ENCODE measurements at regions not wholly inside any gene's neighbourhood (a gene's known extent, or its start where the extent isn't known, plus 50 kb on each side); places are given as distances from the start of the nearest gene placed in this dataset.

DNA sequence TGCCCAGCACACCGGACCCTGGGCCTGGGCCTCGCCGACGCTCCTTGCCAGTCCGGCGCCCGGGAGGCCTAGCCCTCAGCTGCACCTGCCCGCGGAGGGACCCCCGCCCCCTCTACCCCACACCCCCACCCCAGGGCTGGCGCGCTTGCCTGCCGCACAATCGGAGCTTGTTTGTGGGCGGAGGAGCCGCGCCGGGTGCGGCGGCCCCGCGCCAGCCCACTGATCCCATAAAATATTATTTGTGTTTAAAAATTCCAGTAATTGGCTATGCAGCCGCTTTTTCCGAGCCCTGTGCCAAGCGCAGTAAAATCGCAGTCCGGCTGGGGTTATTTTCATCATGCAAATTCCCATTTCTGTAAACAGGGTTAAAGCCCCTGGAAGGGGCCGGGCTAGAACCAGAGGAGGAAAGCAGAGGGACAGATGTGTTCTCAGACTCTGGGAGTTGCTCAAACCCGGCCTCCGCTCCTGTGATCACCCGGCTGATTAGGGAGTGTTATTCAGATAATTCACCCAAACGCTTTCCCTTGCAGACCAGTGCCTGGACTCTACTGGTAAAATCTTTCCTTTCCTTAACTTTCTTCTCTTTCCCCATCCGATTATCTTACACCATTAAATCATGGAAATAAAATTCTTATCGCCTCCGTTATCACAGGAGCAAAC, 93.1 kb downstream of the NCR2 start:
- TF ChIP-seq, protein P1, sequence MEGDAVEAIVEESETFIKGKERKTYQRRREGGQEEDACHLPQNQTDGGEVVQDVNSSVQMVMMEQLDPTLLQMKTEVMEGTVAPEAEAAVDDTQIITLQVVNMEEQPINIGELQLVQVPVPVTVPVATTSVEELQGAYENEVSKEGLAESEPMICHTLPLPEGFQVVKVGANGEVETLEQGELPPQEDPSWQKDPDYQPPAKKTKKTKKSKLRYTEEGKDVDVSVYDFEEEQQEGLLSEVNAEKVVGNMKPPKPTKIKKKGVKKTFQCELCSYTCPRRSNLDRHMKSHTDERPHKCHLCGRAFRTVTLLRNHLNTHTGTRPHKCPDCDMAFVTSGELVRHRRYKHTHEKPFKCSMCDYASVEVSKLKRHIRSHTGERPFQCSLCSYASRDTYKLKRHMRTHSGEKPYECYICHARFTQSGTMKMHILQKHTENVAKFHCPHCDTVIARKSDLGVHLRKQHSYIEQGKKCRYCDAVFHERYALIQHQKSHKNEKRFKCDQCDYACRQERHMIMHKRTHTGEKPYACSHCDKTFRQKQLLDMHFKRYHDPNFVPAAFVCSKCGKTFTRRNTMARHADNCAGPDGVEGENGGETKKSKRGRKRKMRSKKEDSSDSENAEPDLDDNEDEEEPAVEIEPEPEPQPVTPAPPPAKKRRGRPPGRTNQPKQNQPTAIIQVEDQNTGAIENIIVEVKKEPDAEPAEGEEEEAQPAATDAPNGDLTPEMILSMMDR (IDR thresholded peaks at IDR 0.05) = no peak
- TF ChIP-seq TCF7L2 (IDR thresholded peaks at IDR 0.05; ENCODE audit: low read depth, low read length) (no peak), SIN3A (IDR thresholded peaks at IDR 0.05; ENCODE audit: borderline replicate concordance, insufficient read depth, low read depth, low read length) (no peak), POLR2AphosphoS5 (IDR thresholded peaks at IDR 0.05; ENCODE audit: low read depth, low read length) (no peak)
- TF ChIP-seq, protein P2, sequence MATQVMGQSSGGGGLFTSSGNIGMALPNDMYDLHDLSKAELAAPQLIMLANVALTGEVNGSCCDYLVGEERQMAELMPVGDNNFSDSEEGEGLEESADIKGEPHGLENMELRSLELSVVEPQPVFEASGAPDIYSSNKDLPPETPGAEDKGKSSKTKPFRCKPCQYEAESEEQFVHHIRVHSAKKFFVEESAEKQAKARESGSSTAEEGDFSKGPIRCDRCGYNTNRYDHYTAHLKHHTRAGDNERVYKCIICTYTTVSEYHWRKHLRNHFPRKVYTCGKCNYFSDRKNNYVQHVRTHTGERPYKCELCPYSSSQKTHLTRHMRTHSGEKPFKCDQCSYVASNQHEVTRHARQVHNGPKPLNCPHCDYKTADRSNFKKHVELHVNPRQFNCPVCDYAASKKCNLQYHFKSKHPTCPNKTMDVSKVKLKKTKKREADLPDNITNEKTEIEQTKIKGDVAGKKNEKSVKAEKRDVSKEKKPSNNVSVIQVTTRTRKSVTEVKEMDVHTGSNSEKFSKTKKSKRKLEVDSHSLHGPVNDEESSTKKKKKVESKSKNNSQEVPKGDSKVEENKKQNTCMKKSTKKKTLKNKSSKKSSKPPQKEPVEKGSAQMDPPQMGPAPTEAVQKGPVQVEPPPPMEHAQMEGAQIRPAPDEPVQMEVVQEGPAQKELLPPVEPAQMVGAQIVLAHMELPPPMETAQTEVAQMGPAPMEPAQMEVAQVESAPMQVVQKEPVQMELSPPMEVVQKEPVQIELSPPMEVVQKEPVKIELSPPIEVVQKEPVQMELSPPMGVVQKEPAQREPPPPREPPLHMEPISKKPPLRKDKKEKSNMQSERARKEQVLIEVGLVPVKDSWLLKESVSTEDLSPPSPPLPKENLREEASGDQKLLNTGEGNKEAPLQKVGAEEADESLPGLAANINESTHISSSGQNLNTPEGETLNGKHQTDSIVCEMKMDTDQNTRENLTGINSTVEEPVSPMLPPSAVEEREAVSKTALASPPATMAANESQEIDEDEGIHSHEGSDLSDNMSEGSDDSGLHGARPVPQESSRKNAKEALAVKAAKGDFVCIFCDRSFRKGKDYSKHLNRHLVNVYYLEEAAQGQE (IDR thresholded peaks at IDR 0.05; ENCODE audit: insufficient read depth in 1 of 2, low read depth in 2 of 2, low read length in 1 of 2) = no peak
- no peaks in the 10 kb centered on the region for H3K36me3 ChIP-seq (ENCODE audit: control insufficient read depth, insufficient read depth, low read length)
- intact Hi-C loops (cut with micrococcal nuclease; ENCODE audit: unreplicated experiment) = loop anchor here (5.0 to 10.0 kb wide), 2 partner anchors 119 to 256 kb away; partner anchors contain the start of gene FOXP4
- H3K27ac ChIP-seq (ENCODE audit: low read length) = no peak overlapping the region
- peaks cover 17% of the 10 kb centered on the region for H3K4me1 ChIP-seq (ENCODE audit: control insufficient read depth, insufficient read depth, low read length)
- no TSS peak for BruUV-seq (replicated peaks)
- in situ Hi-C loops (cut with HindIII; ENCODE audit: low pct_unique_long_range_greater_than_20kb, low sequenced_read_pairs) = no loop called here
- POLR2A ChIA-PET = no interaction called here
- DNase-seq (ENCODE audit: low read depth, low spot score) (no peak), ATAC-seq (no peak)
- peak overlapping the region; percentile 38 to 47 for H3K4me3 ChIP-seq (ENCODE audit: low read depth in 2 of 2, low read length in 2 of 2)
- peaks cover 12% of the 10 kb centered on the region for H3K27me3 ChIP-seq (ENCODE audit: control insufficient read depth, insufficient read depth, low read length)
- CTCF ChIA-PET = no interaction called here
- no peaks in the 10 kb centered on the region for H3K9me3 ChIP-seq (ENCODE audit: control insufficient read depth, insufficient read depth, low read depth, low read length)

GRCh38 chr6:41428996-41429421, 93.6 kb downstream of the NCR2 start:
- intact Hi-C loops (cut with micrococcal nuclease; ENCODE audit: unreplicated experiment) (loop anchor here (5.0 to 10.0 kb wide), 2 partner anchors 118 to 256 kb away; partner anchors contain the start of gene FOXP4), in situ Hi-C loops (cut with HindIII; ENCODE audit: low pct_unique_long_range_greater_than_20kb, low sequenced_read_pairs) (no loop called here)
- ChIA-PET POLR2A (interaction anchor here (0.6 kb wide), 1 partner anchor 21 kb away, joined by 7 read pairs; no protein-coding TSS in a partner anchor), CTCF (no interaction called here)
- Histone ChIP-seq H3K27me3 (ENCODE audit: control insufficient read depth, insufficient read depth, low read length) (peaks cover 12% of the 10 kb centered on the region), H3K9me3 (ENCODE audit: control insufficient read depth, insufficient read depth, low read depth, low read length) (no peaks in the 10 kb centered on the region), H3K27ac (ENCODE audit: low read length) (no peak overlapping the region), H3K36me3 (ENCODE audit: control insufficient read depth, insufficient read depth, low read length) (no peaks in the 10 kb centered on the region), H3K4me3 (ENCODE audit: low read depth in 2 of 2, low read length in 2 of 2) (no peak overlapping the region), H3K4me1 (ENCODE audit: control insufficient read depth, insufficient read depth, low read length) (peaks cover 17% of the 10 kb centered on the region)
- DNase-seq (ENCODE audit: low read depth, low spot score) = no peak
- no peak for ATAC-seq
- TF ChIP-seq, protein P2 (IDR thresholded peaks at IDR 0.05; ENCODE audit: insufficient read depth in 1 of 2, low read depth in 2 of 2, low read length in 1 of 2) = no peak
- no peak for TF ChIP-seq POLR2AphosphoS5 (IDR thresholded peaks at IDR 0.05; ENCODE audit: low read depth, low read length)
- TF ChIP-seq TCF7L2 (IDR thresholded peaks at IDR 0.05; ENCODE audit: low read depth, low read length) = no peak
- TF ChIP-seq SIN3A (IDR thresholded peaks at IDR 0.05; ENCODE audit: borderline replicate concordance, insufficient read depth, low read depth, low read length) = no peak
- TF ChIP-seq, protein P1 (IDR thresholded peaks at IDR 0.05) = no peak
- no TSS peak for BruUV-seq (replicated peaks)

Data from Panc1 (cell line).